Endothelial cell (in vitro differentiated cells): ENCODE measurements at regions not wholly inside any gene's neighbourhood (a gene's known extent, or its start where the extent isn't known, plus 50 kb on each side); places are given as distances from the start of the nearest gene placed in this dataset.

Experiments
- DNase-seq: peaks from one replicate; pipeline ENCODE4 v3.0.0; 2021; ENCODE audit warnings: low spot score
- H3K27ac Mint-ChIP-seq: one replicate; pipeline ENCODE4 v1.8.0; 2021; ENCODE audit warnings: mixed read lengths, inconsistent platforms; ENCODE audit not compliant: unreplicated experiment
- H3K27me3 Mint-ChIP-seq: one replicate; pipeline ENCODE4 v1.8.0; 2021; ENCODE audit warnings: mild to moderate bottlenecking, moderate library complexity, mixed read lengths, inconsistent platforms; ENCODE audit not compliant: unreplicated experiment
- H3K36me3 Mint-ChIP-seq: one replicate; pipeline ENCODE4 v1.8.0; 2021; ENCODE audit warnings: mild to moderate bottlenecking, low read depth, mixed read lengths, inconsistent platforms; ENCODE audit not compliant: unreplicated experiment
- H3K4me1 Mint-ChIP-seq: one replicate; pipeline ENCODE4 v1.8.0; 2021; ENCODE audit warnings: mild to moderate bottlenecking, mixed read lengths, inconsistent platforms; ENCODE audit not compliant: unreplicated experiment
- H3K4me3 Mint-ChIP-seq: one replicate; pipeline ENCODE4 v1.8.0; 2021; ENCODE audit warnings: mild to moderate bottlenecking, mixed read lengths, inconsistent platforms; ENCODE audit not compliant: unreplicated experiment
- H3K9me3 Mint-ChIP-seq: one replicate; pipeline ENCODE4 v1.8.0; 2021; ENCODE audit warnings: mixed read lengths, inconsistent platforms; ENCODE audit not compliant: unreplicated experiment
- CTCF ChIP-seq: fragments of 200-600 bp; sonication (generic); IDR thresholded peaks from one replicate; pipeline ENCODE4 v1.5.0; 2021; ENCODE audit warnings: antibody characterized with exemption; ENCODE audit not compliant: unreplicated experiment

- Mint-ChIP-seq H3K4me3 (no peak overlapping the region), H3K27me3 (no peaks in the 10 kb centered on the region), H3K9me3 (no peaks in the 10 kb centered on the region), H3K4me1 (no peaks in the 10 kb centered on the region), H3K27ac (no peak overlapping the region), H3K36me3 (no peaks in the 10 kb centered on the region)
- TF ChIP-seq CTCF: no peak
- DNase-seq: no peak
Measured at GRCh38 chr5:114201332-114201731, 160.5 kb upstream of the KCNN2 start.

GRCh38 chr5:114204923-114205322, 156.9 kb upstream of the KCNN2 start:
- TF ChIP-seq CTCF: no peak
- no peak overlapping the region for H3K27ac Mint-ChIP-seq
- no peaks in the 10 kb centered on the region for H3K4me1 Mint-ChIP-seq

GRCh38 chr5:114206640-114207039, 155.2 kb upstream of the KCNN2 start:
- no peak for TF ChIP-seq CTCF
- no peaks in the 10 kb centered on the region for H3K36me3 Mint-ChIP-seq
- no peak overlapping the region for H3K27ac Mint-ChIP-seq
- no peaks in the 10 kb centered on the region for H3K27me3 Mint-ChIP-seq
- H3K4me1 Mint-ChIP-seq: no peaks in the 10 kb centered on the region
- no peak for DNase-seq
- H3K9me3 Mint-ChIP-seq: no peaks in the 10 kb centered on the region
- no peak overlapping the region for H3K4me3 Mint-ChIP-seq

More at GRCh38 chr5:114204923-114205322, 156.9 kb upstream of the KCNN2 start:
- Mint-ChIP-seq H3K4me3 (no peak overlapping the region), H3K27me3 (no peaks in the 10 kb centered on the region), H3K36me3 (no peaks in the 10 kb centered on the region), H3K9me3 (no peaks in the 10 kb centered on the region)
- DNase-seq: no peak

GRCh38 chr5:114207615-114208014, 154.3 kb upstream of the KCNN2 start:
- Mint-ChIP-seq H3K9me3 (no peaks in the 10 kb centered on the region), H3K27ac (no peak overlapping the region), H3K4me3 (no peak overlapping the region), H3K36me3 (no peaks in the 10 kb centered on the region), H3K27me3 (no peaks in the 10 kb centered on the region), H3K4me1 (no peaks in the 10 kb centered on the region)
- no peak for DNase-seq
- no peak for TF ChIP-seq CTCF

- Mint-ChIP-seq H3K4me3 (no peak overlapping the region), H3K9me3 (no peaks in the 10 kb centered on the region), H3K4me1 (no peaks in the 10 kb centered on the region), H3K27ac (no peak overlapping the region), H3K36me3 (no peaks in the 10 kb centered on the region), H3K27me3 (no peaks in the 10 kb centered on the region)
- DNase-seq: no peak
- no peak for TF ChIP-seq CTCF
Measured at GRCh38 chr5:114208120-114208519, 153.8 kb upstream of the KCNN2 start.
